GM18505 (cell line): ENCODE measurements at regions not wholly inside any gene's neighbourhood (a gene's known extent, or its start where the extent isn't known, plus 50 kb on each side); places are given as distances from the start of the nearest gene placed in this dataset.

Experiments used
- ATAC-seq: cut with Tn5 transposase; IDR thresholded peaks from one replicate; pipeline ENCODE4 v1.9.1; 2021; ENCODE audit not compliant: unreplicated experiment
- POLR2A ChIP-seq: IDR thresholded peaks from 4 replicates; pipeline ENCODE4 v1.6.1; 2011; ENCODE audit warnings: borderline replicate concordance; ENCODE audit not compliant: insufficient read depth, insufficient read length; ENCODE audit errors: extremely low read depth

GRCh38 chr9:7266911-7267595, 509.3 kb downstream of the KDM4C start:
- TF ChIP-seq POLR2A: no peak
- ATAC-seq: no peak

GRCh38 chr9:7265181-7265580, 507.4 kb downstream of the KDM4C start:
- ATAC-seq: no peak
- no peak for TF ChIP-seq POLR2A

DNA sequence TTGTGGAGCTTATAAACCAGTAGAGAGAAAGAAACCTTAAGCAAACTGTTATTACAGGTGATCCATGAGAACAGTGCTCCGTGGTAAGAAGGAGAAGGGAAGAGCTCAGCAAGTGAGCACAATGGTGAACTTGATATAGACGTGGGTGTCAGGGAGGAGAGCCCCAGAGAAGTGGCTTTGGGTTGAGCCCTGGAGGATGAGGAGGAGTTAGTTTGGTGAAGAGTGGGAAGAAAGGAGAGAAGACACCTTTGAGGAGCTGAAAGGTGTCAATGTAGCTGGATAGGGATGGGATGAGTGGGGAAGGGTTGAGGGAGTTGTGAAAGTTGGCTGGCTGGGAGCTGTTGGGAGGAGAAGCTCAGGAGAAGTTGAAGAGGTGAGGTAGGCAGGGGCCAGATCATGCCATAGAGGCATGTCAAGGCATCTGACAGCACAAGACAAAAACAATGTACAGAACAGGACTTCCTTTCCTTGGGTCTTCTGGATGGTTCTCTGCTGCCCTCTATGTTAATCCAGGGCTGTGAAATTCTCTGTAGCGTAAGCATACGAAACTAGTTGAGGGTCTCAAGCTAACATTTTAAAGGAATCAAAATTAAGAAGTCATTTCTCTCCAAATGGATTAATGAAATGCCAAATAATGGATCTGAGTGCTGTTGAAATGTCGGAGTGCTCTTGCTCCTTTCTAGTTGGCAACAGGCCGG, 501.9 kb downstream of the KDM4C start:
- no peak for TF ChIP-seq POLR2A

DNA sequence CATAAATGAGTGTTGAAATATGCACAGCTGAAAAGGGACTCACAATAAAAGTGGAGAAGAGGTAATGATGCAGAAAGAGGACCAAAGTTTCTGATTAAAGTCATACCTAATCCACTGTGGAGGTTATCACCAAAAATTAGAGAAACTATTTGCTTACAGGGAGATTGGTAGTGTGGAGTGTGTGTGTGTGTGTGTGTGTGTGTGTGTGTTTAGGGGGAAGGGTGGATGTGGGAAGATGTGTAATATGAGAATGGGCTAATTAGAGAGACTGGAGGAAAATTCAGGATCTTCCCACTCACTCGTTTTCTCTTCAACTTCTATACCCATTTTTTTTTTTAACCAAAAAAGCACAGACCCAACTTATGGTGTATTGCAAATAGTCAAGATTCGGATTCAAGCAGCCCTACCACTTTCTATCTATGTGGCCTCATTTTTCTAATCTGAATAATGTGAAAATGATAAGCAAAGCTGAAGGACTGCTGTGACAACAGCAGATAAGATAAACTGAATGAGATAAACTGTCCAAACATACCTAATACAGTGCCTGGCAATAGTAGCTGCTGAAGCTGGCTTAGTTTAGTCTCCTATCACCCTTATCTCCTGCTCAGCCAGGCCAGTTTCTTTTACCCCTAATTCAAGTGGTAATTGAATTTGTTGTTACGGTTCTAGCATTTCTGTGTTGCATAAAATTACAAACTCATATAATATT, 501.1 kb downstream of the KDM4C start:
- TF ChIP-seq POLR2A: no peak
- ATAC-seq: no peak

More for the DNA sequence above, 501.9 kb downstream of the KDM4C start:
- ATAC-seq: no peak

DNA sequence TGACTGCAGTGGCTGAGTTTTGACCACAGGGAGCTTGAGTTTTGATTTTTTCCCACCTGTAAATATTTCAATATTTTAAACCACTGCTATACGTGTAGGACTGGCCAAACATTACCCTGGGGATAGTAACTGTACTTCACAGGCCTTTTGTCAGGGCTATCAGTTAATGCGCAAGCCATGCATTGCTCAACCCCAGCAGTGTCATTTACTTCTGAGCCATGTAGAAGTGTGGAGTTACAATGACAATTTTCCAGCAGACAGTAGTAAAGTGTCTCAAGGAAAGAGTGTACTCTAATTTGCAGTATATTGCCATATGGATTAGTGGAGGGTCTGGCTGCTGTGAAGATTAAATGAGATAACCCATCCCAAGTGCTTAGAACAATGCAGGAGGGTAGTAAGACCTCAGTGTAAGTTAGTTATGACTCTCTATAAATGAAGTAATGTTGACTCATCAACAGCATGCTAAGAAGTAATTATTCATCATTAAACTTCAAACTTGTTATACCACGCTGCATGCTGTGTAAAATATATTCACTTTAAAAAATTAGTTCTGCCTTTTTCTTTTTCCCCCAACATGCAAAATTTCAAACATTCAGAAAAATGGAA, 489.2 kb downstream of the KDM4C start:
- ATAC-seq: no peak
- TF ChIP-seq POLR2A: no peak

- ATAC-seq: no peak
- TF ChIP-seq POLR2A: no peak
These were observed 488.3 kb downstream of the KDM4C start for GRCh38 chr9:7245976-7246580.

- no peak for ATAC-seq
- no peak for TF ChIP-seq POLR2A
These were observed 486.1 kb downstream of the KDM4C start for GRCh38 chr9:7243838-7244237.

- no peak for TF ChIP-seq POLR2A
- no peak for ATAC-seq
These were observed 484.4 kb downstream of the KDM4C start for GRCh38 chr9:7242126-7242525.

- no peak for ATAC-seq
- no peak for TF ChIP-seq POLR2A
These were observed 483.9 kb downstream of the KDM4C start for GRCh38 chr9:7241694-7242093.

- no peak for ATAC-seq
- no peak for TF ChIP-seq POLR2A
These were observed 483.0 kb downstream of the KDM4C start for GRCh38 chr9:7240569-7241311.

- no peak for TF ChIP-seq POLR2A
- ATAC-seq: no peak
These were observed 481.9 kb downstream of the KDM4C start for GRCh38 chr9:7239708-7240107.

GRCh38 chr9:7238247-7238637, 480.5 kb downstream of the KDM4C start:
- no peak for ATAC-seq
- no peak for TF ChIP-seq POLR2A
